ENCODE measurements at regions not wholly inside any gene's neighbourhood (a gene's known extent, or its start where the extent isn't known, plus 50 kb on each side); places are given as distances from the start of the nearest gene placed in this dataset.

DNA sequence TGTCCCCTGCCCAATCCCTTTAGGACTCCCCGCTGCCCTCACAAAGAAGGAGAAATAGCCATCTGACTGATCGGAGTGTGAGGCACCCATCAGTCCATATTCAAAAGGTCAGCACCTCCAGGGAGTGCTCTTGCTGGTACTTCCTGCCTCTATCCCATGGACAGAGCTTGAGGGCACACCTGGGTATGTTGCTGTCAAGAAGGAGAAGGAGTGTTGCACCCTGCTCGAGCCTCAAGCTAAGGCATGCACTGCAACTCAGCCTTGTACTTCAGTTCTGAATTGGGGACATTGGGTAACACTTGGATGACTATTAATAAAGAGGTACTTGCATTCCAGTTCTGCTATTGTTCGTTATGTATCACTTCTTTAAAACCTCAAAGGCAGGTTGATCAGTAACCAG, 190.3 kb upstream of the ZC3H12A start:
- DNase-seq: no peak

- DNase-seq: no peak
These were observed 187.5 kb upstream of the ZC3H12A start for GRCh38 chr1:37286881-37287280.

GRCh38 chr1:37288900-37289299, 185.5 kb upstream of the ZC3H12A start:
- DNase-seq: no peak

DNA sequence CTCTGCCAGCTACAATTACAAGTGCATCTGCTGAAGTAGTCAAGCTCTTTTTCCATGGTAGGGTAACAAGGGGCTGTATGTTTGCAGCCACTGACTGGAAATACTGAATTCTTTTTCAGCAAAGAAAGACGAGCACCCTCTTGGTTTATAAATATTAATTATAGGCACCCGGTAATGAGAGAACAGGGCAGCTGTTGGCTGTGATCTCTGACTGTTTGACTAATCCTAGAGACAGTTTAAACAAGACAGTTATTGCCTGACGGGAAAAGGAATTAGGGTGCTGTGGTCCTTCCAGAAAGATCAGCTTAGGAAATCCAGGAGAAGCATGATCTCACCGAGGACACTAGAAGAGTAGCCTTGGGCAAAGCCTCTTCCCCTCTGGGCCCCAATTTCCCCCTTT, 183.7 kb upstream of the ZC3H12A start:
- no peak for DNase-seq

- DNase-seq: no peak
These were observed 181.6 kb upstream of the ZC3H12A start for GRCh38 chr1:37292789-37293188.

DNA sequence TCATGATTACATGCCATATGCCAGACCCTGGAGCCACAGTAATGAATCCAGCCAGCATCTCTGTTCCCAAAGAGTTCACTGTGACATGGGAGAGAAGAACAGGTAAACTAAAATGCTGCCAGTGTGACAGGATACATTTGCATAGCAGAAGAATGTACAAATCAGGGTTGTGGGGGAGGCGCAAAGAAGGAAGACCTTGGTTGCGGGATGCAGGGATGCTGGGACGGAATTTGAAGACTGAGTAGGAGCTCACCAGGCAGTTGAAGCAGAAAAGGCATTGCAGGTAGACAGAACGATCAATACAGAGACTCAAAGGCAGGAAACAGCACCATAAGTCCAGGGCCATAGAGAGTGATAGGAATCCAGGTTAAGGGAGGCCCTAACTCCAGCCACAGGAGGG, 180.3 kb upstream of the ZC3H12A start:
- no peak for DNase-seq

GRCh38 chr1:37294529-37294928, 179.9 kb upstream of the ZC3H12A start:
- no peak for DNase-seq

DNA sequence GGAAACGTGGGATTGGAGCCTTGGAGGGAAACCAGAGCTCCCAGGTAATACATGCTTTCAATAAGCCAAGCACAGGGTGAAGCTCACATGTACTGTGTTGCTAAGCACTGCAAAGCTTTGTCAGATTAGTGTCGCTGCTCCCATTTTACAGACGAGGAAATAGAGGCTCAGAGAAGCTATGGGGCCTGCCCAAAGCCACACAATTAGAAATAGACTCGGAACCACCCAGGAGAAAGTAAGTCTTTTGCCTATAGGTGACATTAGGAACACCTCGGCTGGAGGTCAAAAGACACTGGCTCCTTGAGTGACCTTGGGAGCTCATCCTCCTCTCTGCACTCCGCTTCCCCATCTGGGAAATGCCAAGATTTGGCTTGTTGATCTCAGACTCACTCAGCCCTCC, 175.6 kb upstream of the ZC3H12A start:
- no peak for DNase-seq

DNA sequence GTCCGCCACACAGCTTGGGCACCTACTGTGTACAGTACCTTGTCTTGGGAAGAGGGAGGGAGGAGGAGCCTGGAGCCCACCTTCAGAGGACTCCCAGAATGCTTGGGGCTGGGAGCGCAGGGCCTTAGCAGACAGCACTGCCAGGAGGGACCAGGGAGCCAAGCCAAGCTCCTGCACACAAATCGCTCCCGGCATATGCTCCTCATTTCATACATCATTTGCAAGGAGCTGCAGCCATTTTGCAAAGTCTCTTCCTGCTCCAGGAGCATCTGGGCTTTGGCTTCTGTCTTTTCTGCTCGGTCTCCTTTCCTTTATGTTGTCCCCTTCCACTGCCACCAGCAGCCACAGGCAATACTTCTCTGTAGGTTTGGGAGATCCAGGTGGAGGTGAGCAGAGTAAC, 175.2 kb upstream of the ZC3H12A start:
- DNase-seq: no peak

DNA sequence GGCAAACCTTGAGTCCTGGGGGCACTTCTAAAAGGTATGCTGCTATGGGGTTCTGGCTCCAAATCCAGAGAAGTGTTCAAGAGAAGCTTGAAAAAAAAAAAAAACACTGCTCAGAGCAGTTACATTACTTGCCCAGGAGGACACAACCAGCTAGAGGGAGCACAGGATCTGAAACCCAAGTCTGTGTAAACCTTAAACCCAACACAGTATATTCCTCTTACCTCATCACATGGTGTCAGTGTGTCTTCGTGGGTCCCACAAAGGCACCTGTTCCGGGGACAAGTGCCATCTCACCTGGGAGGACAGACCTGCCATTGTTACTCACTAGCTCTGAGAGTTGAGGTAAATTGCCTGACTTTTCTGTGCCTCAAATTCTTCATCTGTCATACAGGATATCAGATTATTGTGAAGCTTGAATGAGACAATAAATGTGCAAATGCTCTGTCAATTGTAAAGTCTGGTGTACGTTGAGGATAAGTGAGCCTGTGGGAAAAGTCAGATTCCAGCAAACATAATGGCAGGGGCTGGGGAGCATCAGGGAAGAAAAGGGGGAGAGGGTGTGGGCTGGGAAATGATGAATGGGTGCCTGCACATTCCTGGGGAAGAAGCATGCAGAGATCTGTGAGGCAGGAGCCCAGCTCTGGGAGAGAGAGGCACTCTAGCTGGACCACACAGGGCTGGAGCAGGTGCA, 170.4 kb upstream of the ZC3H12A start:
- no peak for DNase-seq

- no peak for DNase-seq
These were observed 169.3 kb upstream of the ZC3H12A start for GRCh38 chr1:37305108-37305507.

DNA sequence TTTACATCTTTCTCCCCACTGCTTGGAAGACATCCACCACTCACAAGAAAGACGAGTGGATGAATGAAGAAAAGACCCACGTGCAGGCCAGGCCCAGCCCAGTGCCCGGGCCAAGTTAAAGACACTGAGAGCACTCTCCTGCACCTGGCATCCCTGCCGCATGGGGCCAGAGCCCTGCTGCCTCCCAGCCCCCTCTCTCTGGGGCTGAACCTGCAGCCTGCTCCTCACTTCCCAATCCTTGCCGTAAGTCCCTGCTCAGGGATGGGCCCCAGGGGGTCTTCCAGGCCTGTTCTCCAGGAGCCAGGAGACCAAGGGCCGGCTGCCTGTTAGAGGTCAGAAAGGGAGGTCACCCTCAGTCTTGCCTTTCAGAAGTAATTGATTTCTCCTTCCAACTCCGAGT, 168.5 kb upstream of the ZC3H12A start:
- DNase-seq: no peak

GRCh38 chr1:37306461-37306860, 167.9 kb upstream of the ZC3H12A start:
- DNase-seq: no peak

GRCh38 chr1:37306871-37307270, 167.5 kb upstream of the ZC3H12A start:
- no peak for DNase-seq

GRCh38 chr1:37308031-37308960, 166.1 kb upstream of the ZC3H12A start:
- DNase-seq: no peak

GRCh38 chr1:37309574-37309973, 164.8 kb upstream of the ZC3H12A start:
- DNase-seq: no peak

DNA sequence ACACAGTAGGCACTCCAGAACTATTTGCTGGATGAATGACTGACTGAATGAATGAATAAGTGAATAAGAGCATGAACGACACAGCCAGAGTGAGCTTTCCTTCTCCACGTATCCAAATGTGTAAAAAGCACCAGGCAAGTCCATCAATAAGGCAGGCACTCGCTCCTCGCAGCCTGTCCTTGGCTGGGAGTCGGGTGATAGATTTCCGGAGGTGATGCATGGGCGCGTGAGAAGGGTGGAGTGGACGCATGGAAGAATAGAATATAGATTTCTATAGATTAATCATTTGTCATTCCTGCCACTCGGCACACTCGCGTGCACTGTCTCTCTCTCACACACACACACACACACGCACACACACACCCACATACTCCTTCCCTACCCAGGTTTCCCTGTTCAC, 164.3 kb upstream of the ZC3H12A start:
- no peak for DNase-seq

GRCh38 chr1:37315371-37315846, 159.0 kb upstream of the ZC3H12A start:
- DNase-seq: no peak

GRCh38 chr1:37317870-37318467, 156.4 kb upstream of the ZC3H12A start:
- no peak for DNase-seq

GRCh38 chr1:37318490-37318889, 155.9 kb upstream of the ZC3H12A start:
- no peak for DNase-seq

GRCh38 chr1:37319284-37319683, 155.1 kb upstream of the ZC3H12A start:
- no peak for DNase-seq

GRCh38 chr1:37323486-37324377, 150.6 kb upstream of the ZC3H12A start:
- DNase-seq: peak; percentile 8

DNA sequence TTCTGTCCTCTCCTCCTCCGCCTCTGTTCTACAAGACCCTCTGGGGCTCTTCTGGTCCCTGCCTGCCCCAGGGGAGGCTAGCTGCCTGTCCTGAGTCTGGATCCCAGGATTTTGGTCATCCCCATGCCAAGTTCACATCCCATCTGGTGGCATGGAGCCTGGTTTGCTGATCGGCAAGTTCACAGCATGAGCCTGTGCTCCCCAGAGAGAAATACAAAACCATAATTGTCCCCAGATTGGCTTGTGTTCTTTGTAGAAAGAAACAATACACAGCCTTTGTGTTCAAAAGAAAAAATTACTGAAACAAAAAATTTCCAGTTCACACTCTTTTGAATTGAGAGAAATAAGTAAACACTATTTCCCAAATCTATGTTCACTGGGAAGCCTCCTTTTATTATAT, 149.4 kb upstream of the ZC3H12A start:
- DNase-seq: no peak
